Ecto neural progenitor cell (in vitro differentiated cells): ENCODE measurements at regions not wholly inside any gene's neighbourhood (a gene's known extent, or its start where the extent isn't known, plus 50 kb on each side); places are given as distances from the start of the nearest gene placed in this dataset.
"Not testable (repeated sequence)": the region's sequence is repeated elsewhere in the genome, so short reads cannot be mapped to it uniquely, and the experiment has no call there.

Experiments
- DNase-seq: peaks from one replicate; pipeline ENCODE4 v3.0.0-alpha.2; 2018; ENCODE audit warnings: low spot score

GRCh38 chr7:108627476-108628051 lies 57.9 kb downstream of the DNAJB9 start:
- no peak for DNase-seq

- DNase-seq: no peak
Observed at GRCh38 chr7:108628678-108629077, 59.0 kb downstream of the DNAJB9 start.

- DNase-seq: no peak
Observed at GRCh38 chr7:108629651-108630400, 60.2 kb downstream of the DNAJB9 start.

GRCh38 chr7:108634036-108634435 lies 64.4 kb downstream of the DNAJB9 start:
- DNase-seq: no peak

- no peak for DNase-seq
Observed at GRCh38 chr7:108634535-108634934, 64.9 kb downstream of the DNAJB9 start.

GRCh38 chr7:108637049-108637621 lies 67.5 kb downstream of the DNAJB9 start:
- DNase-seq: no peak

GRCh38 chr7:108642126-108642525 lies 72.5 kb downstream of the DNAJB9 start:
- no peak for DNase-seq

GRCh38 chr7:108643136-108643535 lies 73.5 kb downstream of the DNAJB9 start:
- no peak for DNase-seq

GRCh38 chr7:108648989-108649388 lies 79.3 kb downstream of the DNAJB9 start:
- DNase-seq: no peak

GRCh38 chr7:108650467-108650866 lies 80.8 kb downstream of the DNAJB9 start:
- DNase-seq: no peak

- DNase-seq: no peak
Observed at GRCh38 chr7:108652886-108653285, 83.2 kb downstream of the DNAJB9 start.

GRCh38 chr7:108653526-108653925 lies 83.9 kb downstream of the DNAJB9 start:
- DNase-seq: no peak

- not testable (repeated sequence) for DNase-seq
Observed at GRCh38 chr7:108657140-108657726, 87.6 kb downstream of the DNAJB9 start.

- DNase-seq: no peak
Observed at GRCh38 chr7:108659261-108659660, 89.6 kb downstream of the DNAJB9 start.

- no peak for DNase-seq
Observed at GRCh38 chr7:108659867-108660266, 90.2 kb downstream of the DNAJB9 start.

GRCh38 chr7:108660465-108660864 lies 90.8 kb downstream of the DNAJB9 start:
- DNase-seq: no peak

- DNase-seq: no peak
Observed at GRCh38 chr7:108662783-108663362, 93.2 kb downstream of the DNAJB9 start.

- no peak for DNase-seq
Observed at GRCh38 chr7:108663701-108664100, 94.0 kb downstream of the DNAJB9 start.

GRCh38 chr7:108667216-108667615 lies 97.5 kb downstream of the DNAJB9 start:
- DNase-seq: no peak

GRCh38 chr7:108669958-108670357 lies 100.3 kb downstream of the DNAJB9 start:
- no peak for DNase-seq

GRCh38 chr7:108673699-108674098 lies 104.0 kb downstream of the DNAJB9 start:
- not testable (repeated sequence) for DNase-seq

- no peak for DNase-seq
Observed at GRCh38 chr7:108684629-108685028, 115.0 kb downstream of the DNAJB9 start.

- no peak for DNase-seq
Observed at GRCh38 chr7:108686494-108686893, 116.8 kb downstream of the DNAJB9 start.
